ENCODE measurements at regions not wholly inside any gene's neighbourhood (a gene's known extent, or its start where the extent isn't known, plus 50 kb on each side); places are given as distances from the start of the nearest gene placed in this dataset.
"Not testable (repeated sequence)": the region's sequence is repeated elsewhere in the genome, so short reads cannot be mapped to it uniquely, and the experiment has no call there.

GRCh38 chr1:5690291-5690690 is 301.9 kb downstream of the NPHP4 start:
- no peak for ATAC-seq
- Mint-ChIP-seq H3K4me1 (ENCODE audit: low read depth) (no peaks in the 10 kb centered on the region), H3K36me3 (ENCODE audit: insufficient read depth) (no peaks in the 10 kb centered on the region), H3K4me3 (no peak overlapping the region), H3K9me3 (no peaks in the 10 kb centered on the region), H3K27me3 (ENCODE audit: low read depth) (peaks cover 30% of the 10 kb centered on the region)
- no peak for DNase-seq

GRCh38 chr1:5688081-5689077 is 303.8 kb downstream of the NPHP4 start:
- Mint-ChIP-seq H3K27me3 (ENCODE audit: low read depth) (peaks cover 23% of the 10 kb centered on the region), H3K9me3 (no peaks in the 10 kb centered on the region), H3K4me3 (no peak overlapping the region), H3K4me1 (ENCODE audit: low read depth) (peaks cover 3% of the 10 kb centered on the region), H3K36me3 (ENCODE audit: insufficient read depth) (no peaks in the 10 kb centered on the region)
- ATAC-seq (no peak), DNase-seq (no peak)

- Mint-ChIP-seq H3K9me3 (no peaks in the 10 kb centered on the region), H3K27me3 (ENCODE audit: low read depth) (peaks cover 19% of the 10 kb centered on the region), H3K4me3 (no peak overlapping the region), H3K36me3 (ENCODE audit: insufficient read depth) (no peaks in the 10 kb centered on the region), H3K4me1 (ENCODE audit: low read depth) (peaks cover 4% of the 10 kb centered on the region)
- ATAC-seq (no peak), DNase-seq (no peak)
Measured at GRCh38 chr1:5686925-5687706, 305.1 kb downstream of the NPHP4 start.

GRCh38 chr1:5686195-5686594 is 306.0 kb downstream of the NPHP4 start:
- DNase-seq (no peak), ATAC-seq (no peak)
- Mint-ChIP-seq H3K36me3 (ENCODE audit: insufficient read depth) (no peaks in the 10 kb centered on the region), H3K4me3 (no peak overlapping the region), H3K4me1 (ENCODE audit: low read depth) (peaks cover 4% of the 10 kb centered on the region), H3K9me3 (no peaks in the 10 kb centered on the region), H3K27me3 (ENCODE audit: low read depth) (peaks cover 12% of the 10 kb centered on the region)

GRCh38 chr1:5685446-5686040 is 306.7 kb downstream of the NPHP4 start:
- DNase-seq (no peak), ATAC-seq (no peak)
- Mint-ChIP-seq H3K4me3 (no peak overlapping the region), H3K9me3 (no peaks in the 10 kb centered on the region), H3K36me3 (ENCODE audit: insufficient read depth) (no peaks in the 10 kb centered on the region), H3K4me1 (ENCODE audit: low read depth) (peaks cover 4% of the 10 kb centered on the region), H3K27me3 (ENCODE audit: low read depth) (peaks cover 9% of the 10 kb centered on the region)

GRCh38 chr1:5684791-5685190 is 307.4 kb downstream of the NPHP4 start:
- H3K36me3 Mint-ChIP-seq (ENCODE audit: insufficient read depth) = no peaks in the 10 kb centered on the region
- DNase-seq (no peak), ATAC-seq (no peak)
- H3K4me3 Mint-ChIP-seq = no peak overlapping the region
- no peaks in the 10 kb centered on the region for H3K9me3 Mint-ChIP-seq
- peaks cover 9% of the 10 kb centered on the region for H3K27me3 Mint-ChIP-seq (ENCODE audit: low read depth)
- peaks cover 4% of the 10 kb centered on the region for H3K4me1 Mint-ChIP-seq (ENCODE audit: low read depth)

- ATAC-seq = no peak
Measured at GRCh38 chr1:5683446-5683845, 308.8 kb downstream of the NPHP4 start.

GRCh38 chr1:5682626-5683225 is 309.5 kb downstream of the NPHP4 start:
- Mint-ChIP-seq H3K9me3 (no peaks in the 10 kb centered on the region), H3K4me3 (no peak overlapping the region), H3K36me3 (ENCODE audit: insufficient read depth) (no peaks in the 10 kb centered on the region), H3K27me3 (ENCODE audit: low read depth) (peaks cover 6% of the 10 kb centered on the region), H3K4me1 (ENCODE audit: low read depth) (peaks cover 4% of the 10 kb centered on the region)
- no peak for DNase-seq
- no peak for ATAC-seq

More at GRCh38 chr1:5683446-5683845, 308.8 kb downstream of the NPHP4 start:
- H3K27me3 Mint-ChIP-seq (ENCODE audit: low read depth) = peaks cover 6% of the 10 kb centered on the region
- H3K36me3 Mint-ChIP-seq (ENCODE audit: insufficient read depth) = no peaks in the 10 kb centered on the region
- peaks cover 4% of the 10 kb centered on the region for H3K4me1 Mint-ChIP-seq (ENCODE audit: low read depth)
- no peak overlapping the region for H3K4me3 Mint-ChIP-seq
- no peaks in the 10 kb centered on the region for H3K9me3 Mint-ChIP-seq
- no peak for DNase-seq

- no peaks in the 10 kb centered on the region for H3K36me3 Mint-ChIP-seq (ENCODE audit: insufficient read depth)
- DNase-seq (no peak), ATAC-seq (no peak)
- no peaks in the 10 kb centered on the region for H3K9me3 Mint-ChIP-seq
- no peak overlapping the region for H3K4me3 Mint-ChIP-seq
- H3K27me3 Mint-ChIP-seq (ENCODE audit: low read depth) = peaks cover 7% of the 10 kb centered on the region
- H3K4me1 Mint-ChIP-seq (ENCODE audit: low read depth) = peaks cover 4% of the 10 kb centered on the region
Measured at GRCh38 chr1:5681654-5682053, 310.6 kb downstream of the NPHP4 start.

GRCh38 chr1:5680600-5680999 is 311.6 kb downstream of the NPHP4 start:
- Mint-ChIP-seq H3K27me3 (ENCODE audit: low read depth) (peaks cover 6% of the 10 kb centered on the region), H3K36me3 (ENCODE audit: insufficient read depth) (no peaks in the 10 kb centered on the region), H3K4me1 (ENCODE audit: low read depth) (peaks cover 4% of the 10 kb centered on the region), H3K4me3 (no peak overlapping the region), H3K9me3 (peaks cover under 1% of the 10 kb centered on the region)
- DNase-seq (no peak), ATAC-seq (no peak)

GRCh38 chr1:5678759-5679158 is 313.5 kb downstream of the NPHP4 start:
- DNase-seq (no peak), ATAC-seq (no peak)
- Mint-ChIP-seq H3K4me3 (no peak overlapping the region), H3K27me3 (ENCODE audit: low read depth) (peaks cover 6% of the 10 kb centered on the region), H3K9me3 (peaks cover 10% of the 10 kb centered on the region), H3K4me1 (ENCODE audit: low read depth) (peaks cover 4% of the 10 kb centered on the region), H3K36me3 (ENCODE audit: insufficient read depth) (no peaks in the 10 kb centered on the region)

- ATAC-seq; H3K9me3 Mint-ChIP-seq; H3K27me3 Mint-ChIP-seq (ENCODE audit: low read depth); DNase-seq; H3K36me3 Mint-ChIP-seq (ENCODE audit: insufficient read depth); H3K4me3 Mint-ChIP-seq; H3K4me1 Mint-ChIP-seq (ENCODE audit: low read depth): not testable (repeated sequence)
Measured at GRCh38 chr1:5672355-5672754, 319.9 kb downstream of the NPHP4 start.

GRCh38 chr1:5670590-5671350 is 321.5 kb downstream of the NPHP4 start:
- Mint-ChIP-seq H3K4me1 (ENCODE audit: low read depth) (peaks cover 6% of the 10 kb centered on the region), H3K36me3 (ENCODE audit: insufficient read depth) (no peaks in the 10 kb centered on the region), H3K9me3 (peaks cover 10% of the 10 kb centered on the region), H3K27me3 (ENCODE audit: low read depth) (peaks cover 2% of the 10 kb centered on the region), H3K4me3 (no peak overlapping the region)
- ATAC-seq (no peak), DNase-seq (no peak)

Measured in activated T-cell treated with anti-CD3 and anti-CD28 coated beads, Interleukin-2, amount 50 U/mL, for 4 hours (primary cell).